ENCODE measurements at regions not wholly inside any gene's neighbourhood (a gene's known extent, or its start where the extent isn't known, plus 50 kb on each side); places are given as distances from the start of the nearest gene placed in this dataset.

GRCh38 chr6:137707038-137707589, 159.9 kb upstream of the TNFAIP3 start:
- peaks cover 10% of the 10 kb centered on the region; the same call in 1 of the 2 replicates for H3K4me1 ChIP-seq (ENCODE audit: control insufficient read depth, insufficient read depth, low read length)
- in situ Hi-C loops (cut with HindIII; ENCODE audit: low pct_unique_long_range_greater_than_20kb, low sequenced_read_pairs), result no loop called here

GRCh38 chr6:137707590-137708360, 159.3 kb upstream of the TNFAIP3 start:
- CTCF ChIA-PET, result interaction anchor here (1.5 kb wide), 1 partner anchor 159 kb away, joined by 4 read pairs; no protein-coding TSS in a partner anchor
- peaks cover 10% of the 10 kb centered on the region; the same call in 1 of the 2 replicates for H3K4me1 ChIP-seq (ENCODE audit: control insufficient read depth, insufficient read depth, low read length)
- no TSS peak for BruUV-seq (replicated peaks)
- H3K9me3 ChIP-seq (ENCODE audit: control insufficient read depth, insufficient read depth, low read depth, low read length), result no peaks in the 10 kb centered on the region
- H3K4me3 ChIP-seq (ENCODE audit: low read depth in 2 of 2, low read length in 2 of 2), result peak overlapping the region; percentile 11 to 19; a peak in 2 of 4 replicates
- peak; percentile 73 for ATAC-seq
- no peaks in the 10 kb centered on the region for H3K27me3 ChIP-seq (ENCODE audit: control insufficient read depth, insufficient read depth, low read length)
- POLR2A ChIA-PET, result interaction anchor here (0.6 kb wide), 1 partner anchor 24 kb away, joined by 3 read pairs; no protein-coding TSS in a partner anchor
- no peak overlapping the region for H3K27ac ChIP-seq (ENCODE audit: low read length)
- peak; percentile 25 for DNase-seq (ENCODE audit: low read depth, low spot score)
- intact Hi-C loops (cut with micrococcal nuclease; ENCODE audit: unreplicated experiment), result loop anchor here (2.0 to 10.0 kb wide), 4 partner anchors 159 to 400 kb away; partner anchors contain the start of genes PERP and TNFAIP3
- in situ Hi-C loops (cut with HindIII; ENCODE audit: low pct_unique_long_range_greater_than_20kb, low sequenced_read_pairs), result no loop called here
- TF ChIP-seq POLR2AphosphoS5 (IDR thresholded peaks at IDR 0.05; ENCODE audit: low read depth, low read length), result no peak
- peak; percentile 38 for TF ChIP-seq TCF7L2 (IDR thresholded peaks at IDR 0.05; ENCODE audit: low read depth, low read length)
- TF ChIP-seq, protein P1, sequence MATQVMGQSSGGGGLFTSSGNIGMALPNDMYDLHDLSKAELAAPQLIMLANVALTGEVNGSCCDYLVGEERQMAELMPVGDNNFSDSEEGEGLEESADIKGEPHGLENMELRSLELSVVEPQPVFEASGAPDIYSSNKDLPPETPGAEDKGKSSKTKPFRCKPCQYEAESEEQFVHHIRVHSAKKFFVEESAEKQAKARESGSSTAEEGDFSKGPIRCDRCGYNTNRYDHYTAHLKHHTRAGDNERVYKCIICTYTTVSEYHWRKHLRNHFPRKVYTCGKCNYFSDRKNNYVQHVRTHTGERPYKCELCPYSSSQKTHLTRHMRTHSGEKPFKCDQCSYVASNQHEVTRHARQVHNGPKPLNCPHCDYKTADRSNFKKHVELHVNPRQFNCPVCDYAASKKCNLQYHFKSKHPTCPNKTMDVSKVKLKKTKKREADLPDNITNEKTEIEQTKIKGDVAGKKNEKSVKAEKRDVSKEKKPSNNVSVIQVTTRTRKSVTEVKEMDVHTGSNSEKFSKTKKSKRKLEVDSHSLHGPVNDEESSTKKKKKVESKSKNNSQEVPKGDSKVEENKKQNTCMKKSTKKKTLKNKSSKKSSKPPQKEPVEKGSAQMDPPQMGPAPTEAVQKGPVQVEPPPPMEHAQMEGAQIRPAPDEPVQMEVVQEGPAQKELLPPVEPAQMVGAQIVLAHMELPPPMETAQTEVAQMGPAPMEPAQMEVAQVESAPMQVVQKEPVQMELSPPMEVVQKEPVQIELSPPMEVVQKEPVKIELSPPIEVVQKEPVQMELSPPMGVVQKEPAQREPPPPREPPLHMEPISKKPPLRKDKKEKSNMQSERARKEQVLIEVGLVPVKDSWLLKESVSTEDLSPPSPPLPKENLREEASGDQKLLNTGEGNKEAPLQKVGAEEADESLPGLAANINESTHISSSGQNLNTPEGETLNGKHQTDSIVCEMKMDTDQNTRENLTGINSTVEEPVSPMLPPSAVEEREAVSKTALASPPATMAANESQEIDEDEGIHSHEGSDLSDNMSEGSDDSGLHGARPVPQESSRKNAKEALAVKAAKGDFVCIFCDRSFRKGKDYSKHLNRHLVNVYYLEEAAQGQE (IDR thresholded peaks at IDR 0.05; ENCODE audit: insufficient read depth in 1 of 2, low read depth in 2 of 2, low read length in 1 of 2), result no peak
- no peak for TF ChIP-seq SIN3A (IDR thresholded peaks at IDR 0.05; ENCODE audit: borderline replicate concordance, insufficient read depth, low read depth, low read length)
- TF ChIP-seq, protein P2, sequence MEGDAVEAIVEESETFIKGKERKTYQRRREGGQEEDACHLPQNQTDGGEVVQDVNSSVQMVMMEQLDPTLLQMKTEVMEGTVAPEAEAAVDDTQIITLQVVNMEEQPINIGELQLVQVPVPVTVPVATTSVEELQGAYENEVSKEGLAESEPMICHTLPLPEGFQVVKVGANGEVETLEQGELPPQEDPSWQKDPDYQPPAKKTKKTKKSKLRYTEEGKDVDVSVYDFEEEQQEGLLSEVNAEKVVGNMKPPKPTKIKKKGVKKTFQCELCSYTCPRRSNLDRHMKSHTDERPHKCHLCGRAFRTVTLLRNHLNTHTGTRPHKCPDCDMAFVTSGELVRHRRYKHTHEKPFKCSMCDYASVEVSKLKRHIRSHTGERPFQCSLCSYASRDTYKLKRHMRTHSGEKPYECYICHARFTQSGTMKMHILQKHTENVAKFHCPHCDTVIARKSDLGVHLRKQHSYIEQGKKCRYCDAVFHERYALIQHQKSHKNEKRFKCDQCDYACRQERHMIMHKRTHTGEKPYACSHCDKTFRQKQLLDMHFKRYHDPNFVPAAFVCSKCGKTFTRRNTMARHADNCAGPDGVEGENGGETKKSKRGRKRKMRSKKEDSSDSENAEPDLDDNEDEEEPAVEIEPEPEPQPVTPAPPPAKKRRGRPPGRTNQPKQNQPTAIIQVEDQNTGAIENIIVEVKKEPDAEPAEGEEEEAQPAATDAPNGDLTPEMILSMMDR (IDR thresholded peaks at IDR 0.05), result peak; percentile 86
- no peaks in the 10 kb centered on the region for H3K36me3 ChIP-seq (ENCODE audit: control insufficient read depth, insufficient read depth, low read length)

More at GRCh38 chr6:137707038-137707589, 159.9 kb upstream of the TNFAIP3 start:
- Histone ChIP-seq H3K36me3 (ENCODE audit: control insufficient read depth, insufficient read depth, low read length) (no peaks in the 10 kb centered on the region), H3K4me3 (ENCODE audit: low read depth in 2 of 2, low read length in 2 of 2) (no peak overlapping the region), H3K27me3 (ENCODE audit: control insufficient read depth, insufficient read depth, low read length) (no peaks in the 10 kb centered on the region), H3K27ac (ENCODE audit: low read length) (no peak overlapping the region), H3K9me3 (ENCODE audit: control insufficient read depth, insufficient read depth, low read depth, low read length) (no peaks in the 10 kb centered on the region)
- no TSS peak for BruUV-seq (replicated peaks)
- DNase-seq (ENCODE audit: low read depth, low spot score) (no peak), ATAC-seq (no peak)
- intact Hi-C loops (cut with micrococcal nuclease; ENCODE audit: unreplicated experiment), result loop anchor here (2.0 to 10.0 kb wide), 3 partner anchors 238 to 400 kb away; partner anchors contain the start of gene PERP
- POLR2A ChIA-PET, result interaction anchor here (0.6 kb wide), 1 partner anchor 24 kb away, joined by 3 read pairs; no protein-coding TSS in a partner anchor
- CTCF ChIA-PET, result interaction anchor here (1.5 kb wide), 1 partner anchor 159 kb away, joined by 4 read pairs; no protein-coding TSS in a partner anchor
- TF ChIP-seq, protein P2 (IDR thresholded peaks at IDR 0.05), result no peak
- TF ChIP-seq TCF7L2 (IDR thresholded peaks at IDR 0.05; ENCODE audit: low read depth, low read length) (no peak), SIN3A (IDR thresholded peaks at IDR 0.05; ENCODE audit: borderline replicate concordance, insufficient read depth, low read depth, low read length) (no peak), POLR2AphosphoS5 (IDR thresholded peaks at IDR 0.05; ENCODE audit: low read depth, low read length) (no peak)
- TF ChIP-seq, protein P1 (IDR thresholded peaks at IDR 0.05; ENCODE audit: insufficient read depth in 1 of 2, low read depth in 2 of 2, low read length in 1 of 2), result no peak

Data from Panc1 (cell line).